ENCODE measurements at regions not wholly inside any gene's neighbourhood (a gene's known extent, or its start where the extent isn't known, plus 50 kb on each side); places are given as distances from the start of the nearest gene placed in this dataset.

DNA sequence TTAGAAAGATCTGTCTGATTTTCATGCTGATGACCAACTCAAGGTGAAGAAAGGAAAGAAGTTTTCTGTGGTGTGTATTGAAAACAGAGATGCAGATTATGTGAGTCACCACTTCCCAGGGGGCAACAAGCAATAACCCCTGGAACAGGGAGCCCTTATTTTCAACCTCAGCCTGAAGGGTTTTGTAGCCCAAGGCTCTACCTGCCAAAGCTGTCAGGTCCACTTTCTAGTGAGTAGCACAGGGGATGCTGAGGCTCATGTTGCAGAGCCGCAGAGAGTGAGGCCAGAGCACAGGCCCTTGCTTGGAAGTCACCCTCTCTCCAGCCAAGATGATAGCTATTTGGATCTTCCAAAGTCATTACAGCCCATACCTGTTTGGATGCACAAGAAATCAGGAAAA is 152.2 kb upstream of the SLC24A5 start:
- DNase-seq (ENCODE audit: extremely low spot score, unreplicated experiment) = no peak
- no peaks in the 10 kb centered on the region for H3K9me3 Mint-ChIP-seq
- TF ChIP-seq, protein P1, sequence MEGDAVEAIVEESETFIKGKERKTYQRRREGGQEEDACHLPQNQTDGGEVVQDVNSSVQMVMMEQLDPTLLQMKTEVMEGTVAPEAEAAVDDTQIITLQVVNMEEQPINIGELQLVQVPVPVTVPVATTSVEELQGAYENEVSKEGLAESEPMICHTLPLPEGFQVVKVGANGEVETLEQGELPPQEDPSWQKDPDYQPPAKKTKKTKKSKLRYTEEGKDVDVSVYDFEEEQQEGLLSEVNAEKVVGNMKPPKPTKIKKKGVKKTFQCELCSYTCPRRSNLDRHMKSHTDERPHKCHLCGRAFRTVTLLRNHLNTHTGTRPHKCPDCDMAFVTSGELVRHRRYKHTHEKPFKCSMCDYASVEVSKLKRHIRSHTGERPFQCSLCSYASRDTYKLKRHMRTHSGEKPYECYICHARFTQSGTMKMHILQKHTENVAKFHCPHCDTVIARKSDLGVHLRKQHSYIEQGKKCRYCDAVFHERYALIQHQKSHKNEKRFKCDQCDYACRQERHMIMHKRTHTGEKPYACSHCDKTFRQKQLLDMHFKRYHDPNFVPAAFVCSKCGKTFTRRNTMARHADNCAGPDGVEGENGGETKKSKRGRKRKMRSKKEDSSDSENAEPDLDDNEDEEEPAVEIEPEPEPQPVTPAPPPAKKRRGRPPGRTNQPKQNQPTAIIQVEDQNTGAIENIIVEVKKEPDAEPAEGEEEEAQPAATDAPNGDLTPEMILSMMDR (conservative IDR thresholded peaks at IDR 0.05) = no peak
- H3K27me3 Mint-ChIP-seq = peaks cover 2% of the 10 kb centered on the region
- H3K36me3 Mint-ChIP-seq = no peaks in the 10 kb centered on the region
- H3K4me3 Mint-ChIP-seq = no peak overlapping the region
- H3K27ac Mint-ChIP-seq = no peak overlapping the region
- H3K4me1 Mint-ChIP-seq (ENCODE audit: unreplicated experiment) = peaks cover 12% of the 10 kb centered on the region

DNA sequence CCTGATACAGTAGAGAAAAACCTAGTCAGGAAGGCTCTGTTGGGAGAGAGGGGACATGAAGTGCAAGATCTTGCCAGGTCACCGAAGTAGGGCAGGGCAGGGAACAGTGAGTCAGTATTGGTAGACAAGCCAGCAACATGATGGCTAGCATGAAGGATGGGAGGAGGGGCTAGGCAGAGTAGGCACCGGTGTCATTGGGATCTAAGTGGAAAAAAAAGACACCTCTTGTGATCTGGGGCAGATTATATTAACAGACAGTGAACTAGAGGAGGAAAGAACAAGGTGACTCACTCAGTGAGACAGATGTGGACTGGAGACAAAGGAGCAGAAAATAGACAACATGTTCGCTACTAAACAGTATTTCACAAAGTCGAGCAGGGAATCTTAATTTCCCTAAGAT is 149.2 kb upstream of the SLC24A5 start:
- no peaks in the 10 kb centered on the region for H3K4me1 Mint-ChIP-seq (ENCODE audit: unreplicated experiment)
- TF ChIP-seq, protein P1 (conservative IDR thresholded peaks at IDR 0.05) = no peak
- H3K27me3 Mint-ChIP-seq = no peaks in the 10 kb centered on the region
- no peak overlapping the region for H3K27ac Mint-ChIP-seq
- H3K4me3 Mint-ChIP-seq = no peak overlapping the region
- no peak for DNase-seq (ENCODE audit: extremely low spot score, unreplicated experiment)
- H3K36me3 Mint-ChIP-seq = no peaks in the 10 kb centered on the region
- H3K9me3 Mint-ChIP-seq = no peaks in the 10 kb centered on the region

DNA sequence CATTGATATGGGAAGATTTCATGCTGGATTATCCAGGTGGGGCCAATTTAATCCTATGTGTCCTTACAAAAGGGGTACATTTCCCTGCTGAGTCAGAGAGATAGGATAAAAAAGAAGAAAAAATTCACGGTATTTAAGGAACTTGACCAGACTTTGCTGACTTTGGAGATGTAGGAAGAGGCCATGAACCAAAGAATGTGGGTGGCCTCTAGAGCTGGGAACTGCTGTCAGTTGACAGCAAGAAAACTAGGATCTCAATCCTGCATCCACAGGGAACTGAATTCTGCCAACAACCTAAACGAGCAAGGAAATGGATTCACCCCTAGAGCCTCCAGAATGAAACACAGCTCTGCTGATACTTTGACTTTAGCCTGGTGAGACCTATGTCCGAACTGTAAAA is 148.1 kb upstream of the SLC24A5 start:
- Mint-ChIP-seq H3K27ac (no peak overlapping the region), H3K4me1 (ENCODE audit: unreplicated experiment) (no peaks in the 10 kb centered on the region), H3K4me3 (no peak overlapping the region), H3K36me3 (no peaks in the 10 kb centered on the region), H3K9me3 (no peaks in the 10 kb centered on the region), H3K27me3 (no peaks in the 10 kb centered on the region)
- no peak for DNase-seq (ENCODE audit: extremely low spot score, unreplicated experiment)
- TF ChIP-seq, protein P1 (conservative IDR thresholded peaks at IDR 0.05) = no peak

GRCh38 chr15:47974724-47975123 is 146.1 kb upstream of the SLC24A5 start:
- H3K27me3 Mint-ChIP-seq = no peaks in the 10 kb centered on the region
- H3K27ac Mint-ChIP-seq = no peak overlapping the region
- TF ChIP-seq, protein P1 (conservative IDR thresholded peaks at IDR 0.05) = no peak

DNA sequence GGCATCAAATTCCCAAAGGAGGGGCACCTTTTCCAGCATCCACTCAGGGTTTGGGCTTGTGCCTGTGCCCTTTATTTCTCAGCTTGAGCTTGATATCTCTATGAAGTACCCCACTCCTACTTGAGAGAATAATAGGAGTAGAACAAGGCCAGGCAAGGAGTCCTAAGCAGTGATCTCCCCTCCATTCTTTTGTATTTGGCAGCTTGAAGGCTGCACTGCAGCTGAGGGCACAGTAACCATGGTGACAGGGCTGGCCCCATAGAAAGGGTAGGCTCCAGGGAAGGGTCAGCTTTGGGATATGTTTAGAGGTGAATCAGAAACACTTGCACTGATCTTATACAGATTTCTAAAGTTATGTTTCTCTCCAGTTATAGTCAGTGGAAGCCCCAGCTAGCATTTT is 145.4 kb upstream of the SLC24A5 start:
- Mint-ChIP-seq H3K9me3 (peaks cover 5% of the 10 kb centered on the region), H3K27me3 (no peaks in the 10 kb centered on the region), H3K4me3 (no peak overlapping the region), H3K36me3 (no peaks in the 10 kb centered on the region), H3K27ac (no peak overlapping the region), H3K4me1 (ENCODE audit: unreplicated experiment) (no peaks in the 10 kb centered on the region)
- no peak for DNase-seq (ENCODE audit: extremely low spot score, unreplicated experiment)
- TF ChIP-seq, protein P1 (conservative IDR thresholded peaks at IDR 0.05) = no peak

More at GRCh38 chr15:47974724-47975123, 146.1 kb upstream of the SLC24A5 start:
- no peak overlapping the region for H3K4me3 Mint-ChIP-seq
- H3K9me3 Mint-ChIP-seq = peaks cover 5% of the 10 kb centered on the region
- DNase-seq (ENCODE audit: extremely low spot score, unreplicated experiment) = no peak
- H3K4me1 Mint-ChIP-seq (ENCODE audit: unreplicated experiment) = no peaks in the 10 kb centered on the region
- no peaks in the 10 kb centered on the region for H3K36me3 Mint-ChIP-seq

GRCh38 chr15:47983533-47983932 is 137.3 kb upstream of the SLC24A5 start:
- DNase-seq (ENCODE audit: extremely low spot score, unreplicated experiment) = no peak
- H3K4me3 Mint-ChIP-seq = no peak overlapping the region
- TF ChIP-seq, protein P1 (conservative IDR thresholded peaks at IDR 0.05) = no peak
- no peak overlapping the region for H3K27ac Mint-ChIP-seq
- H3K27me3 Mint-ChIP-seq = no peaks in the 10 kb centered on the region
- peaks cover 1% of the 10 kb centered on the region for H3K9me3 Mint-ChIP-seq
- no peaks in the 10 kb centered on the region for H3K36me3 Mint-ChIP-seq
- peaks cover 13% of the 10 kb centered on the region for H3K4me1 Mint-ChIP-seq (ENCODE audit: unreplicated experiment)

Measured in type B pancreatic cell (in vitro differentiated cells).